ENCODE measurements at regions not wholly inside any gene's neighbourhood (a gene's known extent, or its start where the extent isn't known, plus 50 kb on each side); places are given as distances from the start of the nearest gene placed in this dataset.
"Not testable (repeated sequence)": the region's sequence is repeated elsewhere in the genome, so short reads cannot be mapped to it uniquely, and the experiment has no call there.

DNA sequence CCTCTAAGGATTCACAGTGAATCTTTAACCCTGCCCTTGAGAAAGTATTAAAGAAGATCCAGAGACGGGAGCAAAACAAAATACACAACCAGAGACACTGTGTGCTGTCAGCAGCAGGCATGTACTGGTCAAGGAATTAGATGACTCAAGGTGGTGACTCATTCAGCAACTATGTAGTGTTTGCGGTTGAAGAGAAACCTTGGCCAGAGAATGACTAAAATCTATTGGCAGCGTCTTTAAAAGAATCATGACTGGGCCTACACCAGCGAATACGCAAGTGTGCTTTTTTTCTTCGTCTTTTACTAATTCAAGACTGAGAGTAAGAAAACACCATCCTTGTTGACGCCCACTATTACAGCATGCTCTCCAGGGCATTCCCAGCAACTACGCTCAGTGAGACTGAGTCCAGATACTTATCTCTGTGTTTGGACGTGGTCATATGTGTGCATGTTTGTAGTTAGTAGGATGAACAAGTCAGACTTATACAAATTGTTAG lies 72.4 kb upstream of the BACH2 start:
- no peak for DNase-seq

GRCh38 chr6:90368601-90369000 lies 72.0 kb upstream of the BACH2 start:
- no peak for DNase-seq

DNA sequence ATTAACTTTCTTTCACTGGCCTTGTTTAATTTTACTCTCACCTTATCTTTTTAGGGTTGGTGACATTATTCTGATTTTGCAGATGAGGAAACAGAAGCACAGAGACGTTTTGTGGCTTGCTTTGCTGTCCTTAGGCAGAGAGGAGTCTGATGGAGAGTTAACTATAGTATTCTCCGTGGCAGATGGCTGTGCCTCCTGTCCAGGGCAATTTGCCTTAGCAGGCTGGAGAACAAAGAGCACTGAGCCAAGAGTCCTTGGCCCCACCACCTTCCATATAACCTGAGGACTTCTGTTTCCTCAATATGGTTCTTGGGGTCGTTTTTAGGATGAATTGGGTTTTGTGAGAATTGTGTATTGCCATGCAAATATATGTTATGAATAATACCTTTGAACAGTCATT lies 71.4 kb upstream of the BACH2 start:
- DNase-seq, result no peak

GRCh38 chr6:90365565-90366219 lies 69.0 kb upstream of the BACH2 start:
- no peak for DNase-seq

DNA sequence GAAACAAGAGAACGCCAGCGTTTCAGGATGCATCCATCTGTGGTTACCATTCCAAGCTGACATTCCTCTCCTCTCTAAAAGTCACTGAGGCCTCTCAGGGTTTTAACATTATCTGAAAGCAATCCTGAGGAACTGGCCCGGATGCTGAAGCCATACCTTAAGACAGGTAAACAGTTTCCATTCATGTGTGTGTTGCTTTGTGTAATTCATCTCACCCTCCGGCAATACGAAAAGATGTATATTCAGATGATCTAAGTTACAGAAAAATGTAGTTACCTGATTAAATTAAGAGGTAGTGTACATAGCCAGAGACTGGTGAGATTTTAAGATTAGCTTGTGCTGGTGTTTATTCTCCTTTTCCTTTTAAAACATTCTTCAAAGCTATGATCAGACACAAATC lies 68.4 kb upstream of the BACH2 start:
- DNase-seq, result no peak

DNA sequence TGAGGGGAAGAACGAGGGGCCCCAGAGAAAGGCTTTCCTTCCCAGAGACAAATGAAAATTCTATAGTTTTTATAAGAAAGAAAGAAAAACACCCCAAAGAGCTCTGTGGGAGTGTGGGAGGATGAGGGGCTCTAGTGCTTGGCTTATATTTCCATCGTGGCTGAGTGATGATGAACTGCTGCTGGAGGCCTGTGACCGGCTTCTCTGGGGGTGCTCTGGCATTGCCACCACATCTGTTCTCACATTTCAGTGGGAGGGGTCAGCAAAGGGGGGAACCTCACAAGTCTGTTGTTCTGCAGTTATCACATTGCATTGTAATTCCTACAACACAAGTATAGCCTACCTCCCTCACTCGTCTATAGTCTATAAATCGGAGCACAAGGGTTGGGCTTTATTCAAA lies 67.6 kb upstream of the BACH2 start:
- no peak for DNase-seq

DNA sequence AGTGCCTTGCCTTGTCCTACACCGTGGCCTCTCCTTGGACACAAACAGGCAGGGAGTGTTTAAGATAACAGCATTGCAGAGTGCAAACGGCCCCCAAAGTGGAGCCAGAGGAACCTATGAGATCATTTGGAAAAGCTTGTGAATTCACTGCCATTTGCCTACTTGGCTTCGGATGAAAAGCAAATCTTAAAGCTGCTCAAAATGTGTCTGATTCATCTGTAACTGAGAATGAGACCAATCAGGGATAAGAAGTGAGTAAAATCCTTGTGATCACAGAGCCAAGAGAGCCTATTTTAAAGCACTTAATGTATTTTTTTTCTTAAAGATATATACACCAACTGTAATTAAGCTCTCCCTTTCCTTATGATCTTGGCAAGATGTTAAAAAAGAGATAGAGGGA lies 65.7 kb upstream of the BACH2 start:
- DNase-seq, result no peak

DNA sequence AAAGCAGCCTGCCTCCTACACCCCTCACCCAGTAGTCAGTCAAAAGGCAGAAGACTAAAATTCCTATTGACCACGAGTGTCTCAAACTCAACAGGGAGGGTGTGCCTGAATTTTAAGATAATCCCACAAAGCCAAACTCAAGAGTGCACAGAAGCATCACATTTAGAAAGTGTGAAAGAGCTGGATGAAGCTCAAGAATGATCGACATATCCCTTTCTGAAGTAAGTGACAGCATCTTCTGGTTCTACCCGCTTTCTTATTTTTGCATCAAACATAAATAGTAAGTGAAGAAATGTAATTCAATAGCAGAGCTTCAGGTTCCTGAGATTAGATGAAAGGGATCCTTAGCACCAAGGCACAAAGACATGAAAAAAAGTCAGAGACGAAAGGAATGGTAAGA lies 64.5 kb upstream of the BACH2 start:
- no peak for DNase-seq

GRCh38 chr6:90358036-90358770 lies 61.6 kb upstream of the BACH2 start:
- not testable (repeated sequence) for DNase-seq

- DNase-seq, result no peak
Observed at GRCh38 chr6:90356012-90356421, 59.4 kb upstream of the BACH2 start.

DNA sequence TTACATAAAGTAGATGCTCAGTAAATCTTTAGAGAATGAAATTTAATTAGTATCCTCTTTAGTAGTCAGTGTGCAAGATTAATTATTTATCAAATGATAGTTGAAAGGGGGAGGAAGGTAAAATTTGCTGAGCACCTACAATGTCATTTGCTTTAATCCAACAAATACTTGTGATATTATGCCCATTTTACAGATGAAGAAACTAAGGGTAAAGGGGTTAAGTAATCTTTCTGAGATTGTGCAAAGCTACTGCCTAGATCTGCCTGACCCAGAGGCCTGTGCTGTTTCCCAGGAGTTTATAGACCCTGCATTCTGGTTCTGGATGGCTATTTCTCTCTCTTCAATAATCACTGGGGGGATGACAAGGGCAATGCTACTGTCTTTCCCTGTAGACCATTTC lies 58.3 kb upstream of the BACH2 start:
- DNase-seq, result no peak

GRCh38 chr6:90351696-90352095 lies 55.1 kb upstream of the BACH2 start:
- DNase-seq, result no peak

GRCh38 chr6:90350689-90351554 lies 54.3 kb upstream of the BACH2 start:
- DNase-seq, result no peak

DNA sequence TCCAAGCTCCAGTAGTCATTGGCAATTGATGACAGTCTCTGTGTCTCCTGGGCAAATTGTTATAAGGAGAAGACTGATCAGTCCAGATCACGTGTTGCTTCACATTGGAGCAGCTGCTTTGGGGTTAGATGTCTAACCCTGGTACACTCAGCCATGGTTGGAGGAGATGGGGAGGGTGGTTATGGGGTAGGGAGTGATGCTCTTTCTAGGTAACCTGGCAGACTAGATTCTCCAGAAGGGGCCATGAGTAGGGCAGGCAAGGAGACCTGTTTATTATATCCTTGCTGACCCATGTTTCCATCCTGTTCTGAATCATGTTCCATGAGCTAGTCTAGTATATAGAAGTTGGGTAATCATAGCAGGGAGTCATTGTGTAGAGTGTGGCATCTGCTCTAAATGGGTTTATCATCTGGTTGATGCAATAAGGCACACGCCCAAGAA lies 50.8 kb upstream of the BACH2 start:
- no peak for DNase-seq

- no peak for DNase-seq
Observed at GRCh38 chr6:90346729-90347128, 50.1 kb upstream of the BACH2 start.
